ENCODE measurements at regions not wholly inside any gene's neighbourhood (a gene's known extent, or its start where the extent isn't known, plus 50 kb on each side); places are given as distances from the start of the nearest gene placed in this dataset.

GRCh38 chr9:30193421-30193820 lies 2191.0 kb upstream of the ACO1 start:
- no peak overlapping the region for H3K4me2 ChIP-seq (ENCODE audit: low read length)
- no peaks in the 10 kb centered on the region for H3K79me1 ChIP-seq (ENCODE audit: low read length)
- H3K9me3 ChIP-seq (ENCODE audit: insufficient read depth, low read depth, low read length) = no peaks in the 10 kb centered on the region
- H4K12ac ChIP-seq (ENCODE audit: low read depth, low read length) = no peak overlapping the region
- no peak overlapping the region for H3K4ac ChIP-seq (ENCODE audit: low read depth, low read length)
- no peak for DNase-seq
- no peak overlapping the region for H3K23ac ChIP-seq (ENCODE audit: low read length)
- H2BK120ac ChIP-seq (ENCODE audit: insufficient read depth, low read length, poor library complexity) = no peak overlapping the region
- no peak overlapping the region for H3K4me3 ChIP-seq (ENCODE audit: low read depth, low read length)
- WGBS (ENCODE audit: extremely low coverage, insufficient coverage, insufficient read length) = no CpG with 5 or more reads among the region's 6 CpGs
- no peak overlapping the region for H3K14ac ChIP-seq (ENCODE audit: low read length)
- H2AFZ ChIP-seq (ENCODE audit: insufficient read depth, low read length, poor library complexity) = no peak overlapping the region
- H3K27me3 ChIP-seq (ENCODE audit: insufficient read depth, low read length) = no peaks in the 10 kb centered on the region
- H3K79me2 ChIP-seq (ENCODE audit: control insufficient read depth, insufficient read depth, low read length, poor library complexity) = no peaks in the 10 kb centered on the region
- H3K9ac ChIP-seq (ENCODE audit: low read length) = no peak overlapping the region
- no peak overlapping the region for H4K91ac ChIP-seq (ENCODE audit: low read depth, low read length)
- H3K18ac ChIP-seq (ENCODE audit: low read length) = no peak overlapping the region
- no peak overlapping the region for H2BK12ac ChIP-seq (ENCODE audit: low read length)
- no peaks in the 10 kb centered on the region for H3K36me3 ChIP-seq (ENCODE audit: control insufficient read depth in 1 of 2, insufficient read depth in 2 of 2, low read length in 2 of 2)
- H2AK5ac ChIP-seq (ENCODE audit: low read length) = no peak overlapping the region
- H3K4me1 ChIP-seq (ENCODE audit: control insufficient read depth in 1 of 2, insufficient read depth in 2 of 2, low read length in 2 of 2) = no peaks in the 10 kb centered on the region
- H2BK5ac ChIP-seq (ENCODE audit: low read depth, low read length, poor library complexity) = no peak overlapping the region
- H3K27ac ChIP-seq (ENCODE audit: low read depth, low read length) = no peak overlapping the region
- H4K8ac ChIP-seq (ENCODE audit: low read depth, low read length) = no peak overlapping the region

- Histone ChIP-seq H3K4me2 (ENCODE audit: low read length) (no peak overlapping the region), H3K79me1 (ENCODE audit: low read length) (no peaks in the 10 kb centered on the region), H2BK12ac (ENCODE audit: low read length) (no peak overlapping the region), H2BK5ac (ENCODE audit: low read depth, low read length, poor library complexity) (no peak overlapping the region), H3K14ac (ENCODE audit: low read length) (no peak overlapping the region), H3K27ac (ENCODE audit: low read depth, low read length) (no peak overlapping the region), H2AK5ac (ENCODE audit: low read length) (no peak overlapping the region), H3K27me3 (ENCODE audit: insufficient read depth, low read length) (no peaks in the 10 kb centered on the region), H3K9me3 (ENCODE audit: insufficient read depth, low read depth, low read length) (no peaks in the 10 kb centered on the region), H3K9ac (ENCODE audit: low read length) (no peak overlapping the region), H3K4ac (ENCODE audit: low read depth, low read length) (no peak overlapping the region), H3K4me1 (ENCODE audit: control insufficient read depth in 1 of 2, insufficient read depth in 2 of 2, low read length in 2 of 2) (no peaks in the 10 kb centered on the region), H3K23ac (ENCODE audit: low read length) (no peak overlapping the region), H4K12ac (ENCODE audit: low read depth, low read length) (no peak overlapping the region), H3K36me3 (ENCODE audit: control insufficient read depth in 1 of 2, insufficient read depth in 2 of 2, low read length in 2 of 2) (no peaks in the 10 kb centered on the region), H3K4me3 (ENCODE audit: low read depth, low read length) (no peak overlapping the region), H2AFZ (ENCODE audit: insufficient read depth, low read length, poor library complexity) (no peak overlapping the region), H4K91ac (ENCODE audit: low read depth, low read length) (no peak overlapping the region), H3K79me2 (ENCODE audit: control insufficient read depth, insufficient read depth, low read length, poor library complexity) (no peaks in the 10 kb centered on the region), H2BK120ac (ENCODE audit: insufficient read depth, low read length, poor library complexity) (no peak overlapping the region), H3K18ac (ENCODE audit: low read length) (no peak overlapping the region), H4K8ac (ENCODE audit: low read depth, low read length) (no peak overlapping the region)
- WGBS (ENCODE audit: extremely low coverage, insufficient coverage, insufficient read length) = no CpG with 5 or more reads among the region's 1 CpG
- no peak for DNase-seq
These were observed 2187.5 kb upstream of the ACO1 start for GRCh38 chr9:30196941-30197340.

DNA sequence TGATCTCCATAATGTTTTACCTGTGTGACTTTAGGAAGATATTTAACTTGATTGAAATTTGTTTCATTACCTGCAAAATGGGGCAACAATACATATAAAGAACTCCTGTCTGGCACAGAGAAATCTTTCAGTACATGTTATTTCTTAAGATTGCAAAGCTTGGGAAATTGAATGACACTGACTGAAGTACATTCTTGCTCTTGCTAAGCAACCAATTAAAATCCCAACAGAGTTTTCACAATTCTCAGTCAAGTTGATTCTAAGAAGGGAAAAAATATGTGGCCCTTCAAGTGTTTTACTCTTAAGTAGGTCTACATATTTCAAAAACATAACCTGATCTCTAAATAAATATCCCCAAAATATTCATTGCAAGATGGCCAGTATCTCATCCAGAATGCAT lies 2187.0 kb upstream of the ACO1 start:
- H3K36me3 ChIP-seq (ENCODE audit: control insufficient read depth in 1 of 2, insufficient read depth in 2 of 2, low read length in 2 of 2) = no peaks in the 10 kb centered on the region
- H3K27me3 ChIP-seq (ENCODE audit: insufficient read depth, low read length) = no peaks in the 10 kb centered on the region
- no peak overlapping the region for H2AFZ ChIP-seq (ENCODE audit: insufficient read depth, low read length, poor library complexity)
- H4K8ac ChIP-seq (ENCODE audit: low read depth, low read length) = no peak overlapping the region
- no peaks in the 10 kb centered on the region for H3K4me1 ChIP-seq (ENCODE audit: control insufficient read depth in 1 of 2, insufficient read depth in 2 of 2, low read length in 2 of 2)
- no peak overlapping the region for H3K4me3 ChIP-seq (ENCODE audit: low read depth, low read length)
- H4K12ac ChIP-seq (ENCODE audit: low read depth, low read length) = no peak overlapping the region
- H3K14ac ChIP-seq (ENCODE audit: low read length) = no peak overlapping the region
- H3K79me1 ChIP-seq (ENCODE audit: low read length) = no peaks in the 10 kb centered on the region
- no peak overlapping the region for H3K18ac ChIP-seq (ENCODE audit: low read length)
- DNase-seq = no peak
- no peaks in the 10 kb centered on the region for H3K79me2 ChIP-seq (ENCODE audit: control insufficient read depth, insufficient read depth, low read length, poor library complexity)
- no peak overlapping the region for H3K9ac ChIP-seq (ENCODE audit: low read length)
- H2AK5ac ChIP-seq (ENCODE audit: low read length) = no peak overlapping the region
- H3K4ac ChIP-seq (ENCODE audit: low read depth, low read length) = no peak overlapping the region
- H2BK120ac ChIP-seq (ENCODE audit: insufficient read depth, low read length, poor library complexity) = no peak overlapping the region
- no peak overlapping the region for H3K23ac ChIP-seq (ENCODE audit: low read length)
- H3K9me3 ChIP-seq (ENCODE audit: insufficient read depth, low read depth, low read length) = no peaks in the 10 kb centered on the region
- H3K4me2 ChIP-seq (ENCODE audit: low read length) = no peak overlapping the region
- H3K27ac ChIP-seq (ENCODE audit: low read depth, low read length) = no peak overlapping the region
- H4K91ac ChIP-seq (ENCODE audit: low read depth, low read length) = no peak overlapping the region
- H2BK5ac ChIP-seq (ENCODE audit: low read depth, low read length, poor library complexity) = no peak overlapping the region
- H2BK12ac ChIP-seq (ENCODE audit: low read length) = no peak overlapping the region

DNA sequence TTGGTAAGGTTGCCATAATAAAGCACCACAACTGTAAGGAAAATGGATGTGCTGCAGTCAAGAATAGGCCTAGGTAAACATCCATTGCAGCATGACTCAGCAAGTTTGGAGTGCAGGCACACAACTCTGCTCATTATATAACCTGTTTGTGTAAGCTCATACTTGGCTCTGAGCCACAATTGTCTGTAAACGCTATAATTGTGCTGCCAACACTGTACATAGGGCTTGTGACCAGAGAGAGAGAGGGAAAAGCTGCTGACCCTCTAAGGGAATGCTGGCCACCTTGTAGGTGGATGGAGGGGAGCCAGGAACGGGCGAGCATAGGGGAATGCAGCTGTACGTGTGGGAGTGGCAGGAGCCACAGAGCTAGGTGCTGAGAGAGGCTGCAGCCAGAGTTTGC lies 2186.5 kb upstream of the ACO1 start:
- no peak overlapping the region for H3K18ac ChIP-seq (ENCODE audit: low read length)
- no peak overlapping the region for H3K4me2 ChIP-seq (ENCODE audit: low read length)
- no peak overlapping the region for H4K91ac ChIP-seq (ENCODE audit: low read depth, low read length)
- no peak overlapping the region for H2AK5ac ChIP-seq (ENCODE audit: low read length)
- H3K4me3 ChIP-seq (ENCODE audit: low read depth, low read length) = no peak overlapping the region
- H4K8ac ChIP-seq (ENCODE audit: low read depth, low read length) = no peak overlapping the region
- H2AFZ ChIP-seq (ENCODE audit: insufficient read depth, low read length, poor library complexity) = no peak overlapping the region
- H3K9me3 ChIP-seq (ENCODE audit: insufficient read depth, low read depth, low read length) = no peaks in the 10 kb centered on the region
- no peak overlapping the region for H3K4ac ChIP-seq (ENCODE audit: low read depth, low read length)
- no peak overlapping the region for H3K27ac ChIP-seq (ENCODE audit: low read depth, low read length)
- H2BK5ac ChIP-seq (ENCODE audit: low read depth, low read length, poor library complexity) = no peak overlapping the region
- no peaks in the 10 kb centered on the region for H3K36me3 ChIP-seq (ENCODE audit: control insufficient read depth in 1 of 2, insufficient read depth in 2 of 2, low read length in 2 of 2)
- H3K14ac ChIP-seq (ENCODE audit: low read length) = no peak overlapping the region
- H3K4me1 ChIP-seq (ENCODE audit: control insufficient read depth in 1 of 2, insufficient read depth in 2 of 2, low read length in 2 of 2) = no peaks in the 10 kb centered on the region
- H2BK120ac ChIP-seq (ENCODE audit: insufficient read depth, low read length, poor library complexity) = no peak overlapping the region
- H3K27me3 ChIP-seq (ENCODE audit: insufficient read depth, low read length) = no peaks in the 10 kb centered on the region
- H3K23ac ChIP-seq (ENCODE audit: low read length) = no peak overlapping the region
- H3K79me1 ChIP-seq (ENCODE audit: low read length) = no peaks in the 10 kb centered on the region
- H4K12ac ChIP-seq (ENCODE audit: low read depth, low read length) = no peak overlapping the region
- no peak overlapping the region for H3K9ac ChIP-seq (ENCODE audit: low read length)
- WGBS (ENCODE audit: extremely low coverage, insufficient coverage, insufficient read length) = no CpG with 5 or more reads among the region's 4 CpGs
- no peak overlapping the region for H2BK12ac ChIP-seq (ENCODE audit: low read length)
- H3K79me2 ChIP-seq (ENCODE audit: control insufficient read depth, insufficient read depth, low read length, poor library complexity) = no peaks in the 10 kb centered on the region
- DNase-seq = no peak
